ENCODE measurements at regions not wholly inside any gene's neighbourhood (a gene's known extent, or its start where the extent isn't known, plus 50 kb on each side); places are given as distances from the start of the nearest gene placed in this dataset.

DNA sequence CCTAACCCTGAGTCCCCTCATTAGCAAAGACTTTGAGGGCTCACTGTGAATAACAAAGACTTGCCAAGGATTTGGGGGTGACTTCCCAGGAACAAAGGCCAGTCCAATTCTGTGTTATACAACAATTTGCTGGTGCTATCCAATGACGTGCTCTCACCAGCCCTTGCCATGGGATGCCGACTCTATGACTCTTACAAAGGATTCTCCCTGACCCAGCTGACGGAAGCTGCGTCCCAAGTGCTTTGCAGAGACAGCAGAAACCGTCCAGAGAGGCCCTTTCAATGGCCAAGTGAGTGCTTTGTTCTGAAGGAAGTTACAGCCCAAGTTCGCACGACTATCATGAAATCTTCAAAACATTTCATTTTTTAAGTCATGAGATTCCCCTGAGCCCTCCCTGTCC is 345.3 kb upstream of the TNRC6C start:
- WGBS (ENCODE audit: low lambda C conversion rate), result 19% methylated on average over 7 of the region's 7 CpGs
- Histone ChIP-seq H3K9ac (ENCODE audit: insufficient read depth, low read depth, low read length) (no peak overlapping the region), H3K27ac (ENCODE audit: extremely low read length, insufficient read depth, low read length) (no peak overlapping the region), H3K79me2 (ENCODE audit: insufficient read depth, low read length) (no peaks in the 10 kb centered on the region), H2AFZ (ENCODE audit: low read length) (no peak overlapping the region), H3K9me3 (ENCODE audit: low read length) (no peaks in the 10 kb centered on the region), H3K4me3 (replicated peaks in 1 of 3; ENCODE audit: insufficient read depth in 1 of 3, low read depth in 2 of 3, low read length in 3 of 3) (no peak overlapping the region), H4K20me1 (ENCODE audit: insufficient read depth, low read length) (no peaks in the 10 kb centered on the region), H3K4me1 (ENCODE audit: insufficient read depth, low read length) (peaks cover 23% of the 10 kb centered on the region), H3K36me3 (replicated peaks in 1 of 2; ENCODE audit: control insufficient read depth in 1 of 2, insufficient read depth in 2 of 2, low read length in 2 of 2) (no peaks in the 10 kb centered on the region), H3K4me2 (ENCODE audit: low read depth, low read length) (no peak overlapping the region), H3K27me3 (ENCODE audit: control insufficient read depth in 1 of 2, insufficient read depth in 2 of 2, low read length in 2 of 2) (peaks cover 14 to 77% of the 10 kb centered on the region in 2 experiments; a peak in 4 of 5 replicates)
- ATAC-seq (no peak), DNase-seq (ENCODE audit: low spot score) (no peak), FAIRE-seq (no peak)
- TF ChIP-seq ZNF749 (CRISPR knock-in tag; IDR thresholded peaks at IDR 0.05; ENCODE audit: borderline replicate concordance) (no peak), ZNF678 (CRISPR knock-in tag; IDR thresholded peaks at IDR 0.05) (no peak), FOXJ3 (CRISPR knock-in tag; IDR thresholded peaks at IDR 0.05; ENCODE audit: borderline replicate concordance) (no peak), ZNF766 (CRISPR knock-in tag; IDR thresholded peaks at IDR 0.05; ENCODE audit: borderline replicate concordance) (no peak)
- intact Hi-C loops (cut with micrococcal nuclease; ENCODE audit: unreplicated experiment), result no loop called here
- BruUV-seq (replicated peaks), result no TSS peak
- in situ Hi-C loops (cut with HindIII; ENCODE audit: extremely low pct_ligation_motif_present, low pct_unique_long_range_greater_than_20kb), result no loop called here
- ChIA-PET CTCF (ENCODE audit: low intra/inter-chr PET ratio, low total read pairs) (no interaction called here), POLR2A (no interaction called here)

GRCh38 chr17:77613627-77614026 is 344.9 kb upstream of the TNRC6C start:
- H3K4me1 ChIP-seq (ENCODE audit: insufficient read depth, low read length), result peaks cover 23% of the 10 kb centered on the region
- in situ Hi-C loops (cut with HindIII; ENCODE audit: extremely low pct_ligation_motif_present, low pct_unique_long_range_greater_than_20kb) (no loop called here), intact Hi-C loops (cut with micrococcal nuclease; ENCODE audit: unreplicated experiment) (no loop called here)
- no peak overlapping the region for H2AFZ ChIP-seq (ENCODE audit: low read length)
- no peak for ATAC-seq
- H3K79me2 ChIP-seq (ENCODE audit: insufficient read depth, low read length), result no peaks in the 10 kb centered on the region
- 16% methylated on average over 8 of the region's 8 CpGs for WGBS (ENCODE audit: low lambda C conversion rate)
- H3K4me3 ChIP-seq (replicated peaks in 1 of 3; ENCODE audit: insufficient read depth in 1 of 3, low read depth in 2 of 3, low read length in 3 of 3), result no peak overlapping the region
- H4K20me1 ChIP-seq (ENCODE audit: insufficient read depth, low read length), result no peaks in the 10 kb centered on the region
- H3K4me2 ChIP-seq (ENCODE audit: low read depth, low read length), result no peak overlapping the region
- BruUV-seq (replicated peaks), result no TSS peak
- peaks cover 11 to 77% of the 10 kb centered on the region in 2 experiments; a peak in 4 of 5 replicates for H3K27me3 ChIP-seq (ENCODE audit: control insufficient read depth in 1 of 2, insufficient read depth in 2 of 2, low read length in 2 of 2)
- no peaks in the 10 kb centered on the region for H3K36me3 ChIP-seq (replicated peaks in 1 of 2; ENCODE audit: control insufficient read depth in 1 of 2, insufficient read depth in 2 of 2, low read length in 2 of 2)
- no peak for DNase-seq (ENCODE audit: low spot score)
- no peak overlapping the region for H3K9ac ChIP-seq (ENCODE audit: insufficient read depth, low read depth, low read length)
- no peak overlapping the region for H3K27ac ChIP-seq (ENCODE audit: extremely low read length, insufficient read depth, low read length)
- H3K9me3 ChIP-seq (ENCODE audit: low read length), result no peaks in the 10 kb centered on the region
- ChIA-PET CTCF (ENCODE audit: low intra/inter-chr PET ratio, low total read pairs) (no interaction called here), POLR2A (no interaction called here)
- FAIRE-seq, result no peak
- TF ChIP-seq PAXIP1 (CRISPR knock-in tag; conservative IDR thresholded peaks at IDR 0.05), result no peak
- TF ChIP-seq ZNF30 (CRISPR knock-in tag; IDR thresholded peaks at IDR 0.05), result no peak
- no peak for TF ChIP-seq MAFK (conservative IDR thresholded peaks at IDR 0.05 in 1 of 2, IDR thresholded peaks at IDR 0.05 in 1 of 2; ENCODE audit: low read length in 2 of 2)
- TF ChIP-seq TIGD3 (CRISPR knock-in tag; IDR thresholded peaks at IDR 0.05; ENCODE audit: borderline replicate concordance), result no peak
- no peak for TF ChIP-seq MXI1 (IDR thresholded peaks at IDR 0.05; ENCODE audit: borderline replicate concordance, low read depth, low read length)
- no peak for TF ChIP-seq MXD1 (CRISPR knock-in tag; IDR thresholded peaks at IDR 0.05)

Measured in HepG2 (cell line).